ENCODE measurements at regions not wholly inside any gene's neighbourhood (a gene's known extent, or its start where the extent isn't known, plus 50 kb on each side); places are given as distances from the start of the nearest gene placed in this dataset.
"Not testable (repeated sequence)": the region's sequence is repeated elsewhere in the genome, so short reads cannot be mapped to it uniquely, and the experiment has no call there.

GRCh38 chr9:21710548-21711191 lies 91.8 kb upstream of the MTAP start:
- no peak for TF ChIP-seq CTCF (IDR thresholded peaks at IDR 0.05; ENCODE audit: insufficient read depth, low read depth, low read length)
- H3K4me3 ChIP-seq (ENCODE audit: low read depth, low read length): no peak overlapping the region
- no peak for DNase-seq (ENCODE audit: low read depth)

- TF ChIP-seq CTCF (IDR thresholded peaks at IDR 0.05; ENCODE audit: insufficient read depth, low read depth, low read length): no peak
- H3K4me3 ChIP-seq (ENCODE audit: low read depth, low read length): no peak overlapping the region
- no peak for DNase-seq (ENCODE audit: low read depth)
Observed at GRCh38 chr9:21711504-21711903, 90.9 kb upstream of the MTAP start.

- TF ChIP-seq CTCF (IDR thresholded peaks at IDR 0.05; ENCODE audit: insufficient read depth, low read depth, low read length): no peak
- DNase-seq (ENCODE audit: low read depth): peak; percentile 41
- H3K4me3 ChIP-seq (ENCODE audit: low read depth, low read length): no peak overlapping the region
Observed at GRCh38 chr9:21715408-21715807, 87.0 kb upstream of the MTAP start.

- DNase-seq (ENCODE audit: low read depth): no peak
- no peak overlapping the region for H3K4me3 ChIP-seq (ENCODE audit: low read depth, low read length)
- TF ChIP-seq CTCF (IDR thresholded peaks at IDR 0.05; ENCODE audit: insufficient read depth, low read depth, low read length): no peak
Observed at GRCh38 chr9:21720758-21721157, 81.7 kb upstream of the MTAP start.

GRCh38 chr9:21727411-21727810 lies 75.0 kb upstream of the MTAP start:
- DNase-seq (ENCODE audit: low read depth); H3K4me3 ChIP-seq (ENCODE audit: low read depth, low read length): not testable (repeated sequence)

GRCh38 chr9:21728781-21729180 lies 73.7 kb upstream of the MTAP start:
- TF ChIP-seq CTCF (IDR thresholded peaks at IDR 0.05; ENCODE audit: insufficient read depth, low read depth, low read length): no peak
- DNase-seq (ENCODE audit: low read depth): no peak
- no peak overlapping the region for H3K4me3 ChIP-seq (ENCODE audit: low read depth, low read length)

GRCh38 chr9:21729648-21730047 lies 72.8 kb upstream of the MTAP start:
- TF ChIP-seq CTCF (IDR thresholded peaks at IDR 0.05; ENCODE audit: insufficient read depth, low read depth, low read length): no peak
- DNase-seq (ENCODE audit: low read depth): no peak
- H3K4me3 ChIP-seq (ENCODE audit: low read depth, low read length): no peak overlapping the region
